ENCODE measurements at regions not wholly inside any gene's neighbourhood (a gene's known extent, or its start where the extent isn't known, plus 50 kb on each side); places are given as distances from the start of the nearest gene placed in this dataset.

DNA sequence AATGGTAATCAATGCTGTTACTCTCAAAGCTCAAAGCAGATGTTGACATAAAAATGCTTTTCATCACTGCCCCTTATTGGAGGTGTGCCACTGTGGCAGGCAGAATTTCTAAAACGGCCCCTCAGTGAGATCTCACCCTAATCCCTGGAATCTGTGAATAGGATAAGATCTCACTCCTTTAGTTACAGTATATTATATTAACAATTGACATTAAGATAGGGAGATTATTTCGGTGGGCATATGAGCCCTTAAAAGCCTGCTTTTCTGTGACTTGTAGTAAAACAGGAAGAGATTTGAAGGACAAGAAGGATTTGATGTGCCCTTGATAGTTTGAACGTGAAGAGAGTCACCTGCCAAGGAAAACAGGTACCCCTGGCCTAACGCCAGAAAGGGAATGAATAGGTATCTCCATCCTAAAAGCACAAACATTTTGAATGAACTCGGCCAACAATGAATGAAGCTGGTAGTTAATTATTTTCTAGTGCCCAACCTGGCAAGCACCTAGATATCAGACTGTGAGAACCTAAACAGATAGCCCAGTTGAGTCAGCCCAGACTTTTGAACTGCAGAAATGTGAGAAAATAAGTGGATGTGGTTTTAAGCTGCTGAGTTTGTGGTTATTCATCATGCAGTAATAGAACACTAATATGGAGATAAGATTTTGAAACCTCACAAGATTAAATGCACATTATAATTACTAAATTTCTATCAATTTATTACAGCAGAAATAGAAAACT lies 881.6 kb downstream of the PCDH18 start:
- no peak for TF ChIP-seq CTCF (IDR thresholded peaks at IDR 0.05)
- no peak for TF ChIP-seq POLR2A (IDR thresholded peaks at IDR 0.05)
